Body of pancreas (tissue), 4 donors: ENCODE measurements at regions not wholly inside any gene's neighbourhood (a gene's known extent, or its start where the extent isn't known, plus 50 kb on each side); places are given as distances from the start of the nearest gene placed in this dataset.

ENCODE experiments used
- ATAC-seq: fragments of 150-250 bp; one replicate; pipeline ENCODE4 v1.9.1; 2016
- DNase-seq, 4 donors: peaks; one replicate each; pipeline ENCODE4 v3.0.0-alpha.2; 2019
- H3K27ac ChIP-seq, 4 donors: fragments of 200-600 bp; sonication (generic); 1 replicate in 3 of 4; 2 replicates in 1 of 4; pipeline versions ENCODE4 v1.5.1 to v1.6.1; 2016 to 2019; ENCODE audit warnings: mild to moderate bottlenecking in 1 of 4, mixed read lengths in 1 of 4, moderate library complexity in 1 of 4
- H3K27me3 ChIP-seq, 2 donors: fragments of 200-600 bp; sonication (generic); one replicate each; pipeline ENCODE4 v1.6.0; 2016; ENCODE audit warnings: mild to moderate bottlenecking in 1 of 2
- H3K36me3 ChIP-seq, 2 donors: fragments of 200-600 bp; sonication (generic); replicated peaks in 1 of 2; 2 replicates each; pipeline ENCODE4 v1.5.1; 2016; ENCODE audit warnings: low read depth in 2 of 2; ENCODE audit not compliant: insufficient read depth in 1 of 2
- H3K4me1 ChIP-seq: fragments of 200-600 bp; sonication (generic); one replicate; pipeline ENCODE4 v1.6.0; 2016
- H3K4me3 ChIP-seq, 2 donors: fragments of 200-600 bp; sonication (generic); 1 replicate in 1 of 2; 2 replicates in 1 of 2; pipeline ENCODE4 v1.5.1; 2016 to 2019
- H3K9me3 ChIP-seq, 3 donors: fragments of 200-600 bp; sonication (generic); 1 replicate in 2 of 3; 2 replicates in 1 of 3; pipeline ENCODE4 v1.5.1; 2016
- CTCF ChIP-seq, 7 experiments: fragments of 450-650 bp in 4 of 7; fragments of 200-600 bp in 3 of 7; sonication (generic) in 3 of 7; IDR thresholded peaks; one replicate each; pipeline ENCODE4 v1.5.1; 2016 to 2019; ENCODE audit warnings: antibody characterized with exemption in 7 of 7
- POLR2A ChIP-seq, 3 donors: fragments of 450-650 bp; IDR thresholded peaks; one replicate each; pipeline ENCODE4 v1.6.1; 2016; ENCODE audit warnings: antibody characterized with exemption in 3 of 3, mild to moderate bottlenecking in 2 of 3
- WGBS, 2 donors: methylation state at CpG; one replicate each; pipeline ENCODE4 v1.1.5; 2017; 5-methylcytosine and 5-hydroxymethylcytosine counted together
- intact Hi-C: fragments of 100-400 bp; cut with DNase I; formaldehyde crosslinking; loops from one replicate; pipeline ENCODE4 v1.15.1; 2023

- TF ChIP-seq CTCF (IDR thresholded peaks at IDR 0.05) (no peak), POLR2A (IDR thresholded peaks at IDR 0.05) (no peak)
- Histone ChIP-seq H3K36me3 (no peaks in the 10 kb centered on the region), H3K27ac (peak overlapping the region in 3 of 4 donors; percentile 75 to 86 (median 80)), H3K27me3 (no peaks in the 10 kb centered on the region), H3K4me3 (no peak overlapping the region), H3K4me1 (peaks cover 58% of the 10 kb centered on the region), H3K9me3 (no peaks in the 10 kb centered on the region)
- intact Hi-C loops = no loop called here
- WGBS, 2 donors = 4 to 6% methylated on average over 7 of the region's 7 CpGs
- peak in 1 of 4 donors; percentile 9 for DNase-seq
- ATAC-seq = peak; percentile 45
Observed at GRCh38 chr3:102180280-102180931, 254.4 kb upstream of the ZPLD1 start.

DNA sequence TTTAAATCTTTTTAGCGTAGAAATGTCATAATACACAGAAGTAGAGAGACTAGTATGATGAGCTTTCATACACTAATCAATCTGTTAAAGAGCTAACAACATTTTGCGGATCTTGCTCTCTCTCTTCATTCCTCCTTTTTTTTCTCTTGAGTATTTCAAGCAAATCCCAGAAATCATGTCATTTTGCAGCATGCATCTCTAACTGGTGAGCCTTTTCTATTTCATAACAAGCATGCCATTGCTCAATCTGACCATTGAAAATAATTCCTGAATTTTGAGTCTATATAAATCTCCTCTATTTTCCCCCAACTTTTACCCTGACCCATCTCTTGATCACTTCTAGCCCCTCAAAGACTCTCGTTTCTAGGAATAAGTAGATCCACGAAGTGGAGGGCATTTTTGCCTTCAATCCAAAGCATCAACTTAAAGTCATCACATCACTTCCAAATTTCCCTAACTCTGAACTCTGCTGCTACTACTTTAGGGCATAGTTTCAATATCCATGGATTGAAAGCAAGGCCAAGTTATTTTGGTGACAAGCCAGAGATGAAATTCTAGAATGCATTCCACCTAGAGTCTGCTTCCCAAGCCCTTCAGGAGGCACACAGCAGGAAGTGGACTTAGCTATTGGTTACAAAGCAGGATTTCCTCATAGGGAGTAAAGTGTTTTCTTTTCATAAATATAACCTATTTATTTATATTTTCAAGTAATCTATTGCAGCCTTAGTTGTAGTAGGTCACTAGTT, 253.5 kb upstream of the ZPLD1 start:
- H3K36me3 ChIP-seq = no peaks in the 10 kb centered on the region
- no peak overlapping the region for H3K4me3 ChIP-seq
- H3K27ac ChIP-seq = peak overlapping the region; percentile 64 to 86 (median 78)
- H3K9me3 ChIP-seq = no peaks in the 10 kb centered on the region
- DNase-seq (peak in 2 of 4 donors; percentile 31 to 46), ATAC-seq (peak; percentile 62)
- peaks cover 58% of the 10 kb centered on the region for H3K4me1 ChIP-seq
- intact Hi-C loops = no loop called here
- no peaks in the 10 kb centered on the region for H3K27me3 ChIP-seq
- TF ChIP-seq CTCF (IDR thresholded peaks at IDR 0.05) (no peak), POLR2A (IDR thresholded peaks at IDR 0.05) (no peak)
- 53 to 62% methylated on average over 4 of the region's 4 CpGs for WGBS, 2 donors

DNA sequence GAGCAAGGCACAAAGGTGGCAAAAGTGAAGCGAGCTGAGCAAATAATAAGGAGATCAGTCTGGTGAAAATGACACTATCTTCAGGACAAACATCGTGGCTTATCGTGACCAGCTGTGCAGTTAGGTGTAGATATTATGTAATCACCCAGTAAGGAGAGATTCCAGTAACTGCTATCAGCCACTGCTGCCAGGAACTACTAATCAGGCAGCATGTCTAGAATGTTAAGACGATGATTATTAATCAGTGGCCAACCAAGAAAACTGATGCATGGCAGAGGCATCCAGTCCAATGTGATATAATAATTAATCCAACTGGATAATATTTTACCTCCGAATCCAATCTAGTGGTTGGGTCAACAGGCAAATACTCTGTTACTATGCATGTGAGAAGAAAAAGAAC, 252.7 kb upstream of the ZPLD1 start:
- WGBS, 2 donors = 11 to 13% methylated on average over 5 of the region's 5 CpGs
- DNase-seq (peak; percentile 62 to 79 (median 66)), ATAC-seq (peak; percentile 88)
- Histone ChIP-seq H3K36me3 (no peaks in the 10 kb centered on the region), H3K4me3 (no peak overlapping the region), H3K27me3 (no peaks in the 10 kb centered on the region), H3K4me1 (peaks cover 58% of the 10 kb centered on the region), H3K9me3 (no peaks in the 10 kb centered on the region), H3K27ac (peak overlapping the region; percentile 39 to 86 (median 78))
- intact Hi-C loops = no loop called here
- TF ChIP-seq CTCF (IDR thresholded peaks at IDR 0.05) = no peak
- no peak for TF ChIP-seq POLR2A (IDR thresholded peaks at IDR 0.05)

GRCh38 chr3:102183186-102183585, 251.6 kb upstream of the ZPLD1 start:
- Histone ChIP-seq H3K36me3 (no peaks in the 10 kb centered on the region), H3K4me3 (no peak overlapping the region), H3K4me1 (peaks cover 58% of the 10 kb centered on the region), H3K27ac (peak overlapping the region in 3 of 4 donors; percentile 6 to 86 (median 41)), H3K9me3 (no peaks in the 10 kb centered on the region), H3K27me3 (no peaks in the 10 kb centered on the region)
- intact Hi-C loops = no loop called here
- TF ChIP-seq POLR2A (IDR thresholded peaks at IDR 0.05) (no peak), CTCF (IDR thresholded peaks at IDR 0.05) (no peak)
- ATAC-seq (no peak), DNase-seq (no peak)
- 58 to 75% methylated on average over 1 of the region's 1 CpG for WGBS, 2 donors
